ENCODE measurements at regions not wholly inside any gene's neighbourhood (a gene's known extent, or its start where the extent isn't known, plus 50 kb on each side); places are given as distances from the start of the nearest gene placed in this dataset.

- H3K4me3 ChIP-seq (ENCODE audit: low read length, poor library complexity, severe bottlenecking) = no peak overlapping the region
- no peaks in the 10 kb centered on the region for H3F3A ChIP-seq (ENCODE audit: low read depth)
- no peaks in the 10 kb centered on the region for H3K4me1 ChIP-seq (ENCODE audit: insufficient read depth, low read length, poor library complexity, severe bottlenecking)
- H3K9me3 ChIP-seq (ENCODE audit: insufficient read depth, low read depth, low read length) = no peaks in the 10 kb centered on the region
- no peak overlapping the region for H3K9ac ChIP-seq (ENCODE audit: low read depth, low read length, poor library complexity, severe bottlenecking)
- no peaks in the 10 kb centered on the region for H3K27me3 ChIP-seq (ENCODE audit: insufficient read depth, low read length, poor library complexity, severe bottlenecking)
- H4K20me1 ChIP-seq (ENCODE audit: insufficient read depth, low read length, poor library complexity, severe bottlenecking) = no peaks in the 10 kb centered on the region
- H3K9me2 ChIP-seq (replicated peaks; ENCODE audit: low read depth, low read length) = no peaks in the 10 kb centered on the region
- H3K79me2 ChIP-seq (ENCODE audit: insufficient read depth, low read length) = no peaks in the 10 kb centered on the region
- no peaks in the 10 kb centered on the region for H3K36me3 ChIP-seq (ENCODE audit: insufficient read depth, low read length)
- no peak for TF ChIP-seq CTCF (conservative IDR thresholded peaks at IDR 0.05; ENCODE audit: low read length)
- TF ChIP-seq EZH2phosphoT487 (IDR thresholded peaks at IDR 0.05; ENCODE audit: borderline replicate concordance) = no peak
- no peak overlapping the region for H3K4me2 ChIP-seq (ENCODE audit: low read depth, low read length, poor library complexity, severe bottlenecking)
- no peak overlapping the region for H2AFZ ChIP-seq (ENCODE audit: low read length)
These were observed 212.3 kb upstream of the ARRDC3 start for GRCh38 chr5:91595424-91595823.

GRCh38 chr5:91591076-91591475, 208.0 kb upstream of the ARRDC3 start:
- Histone ChIP-seq H3K27me3 (ENCODE audit: insufficient read depth, low read length, poor library complexity, severe bottlenecking) (no peaks in the 10 kb centered on the region), H3F3A (ENCODE audit: low read depth) (no peaks in the 10 kb centered on the region), H3K4me3 (ENCODE audit: low read length, poor library complexity, severe bottlenecking) (no peak overlapping the region), H3K9ac (ENCODE audit: low read depth, low read length, poor library complexity, severe bottlenecking) (no peak overlapping the region), H2AFZ (ENCODE audit: low read length) (no peak overlapping the region), H3K4me1 (ENCODE audit: insufficient read depth, low read length, poor library complexity, severe bottlenecking) (no peaks in the 10 kb centered on the region), H3K79me2 (ENCODE audit: insufficient read depth, low read length) (no peaks in the 10 kb centered on the region), H3K9me3 (ENCODE audit: insufficient read depth, low read depth, low read length) (no peaks in the 10 kb centered on the region), H3K9me2 (replicated peaks; ENCODE audit: low read depth, low read length) (no peaks in the 10 kb centered on the region), H4K20me1 (ENCODE audit: insufficient read depth, low read length, poor library complexity, severe bottlenecking) (no peaks in the 10 kb centered on the region), H3K4me2 (ENCODE audit: low read depth, low read length, poor library complexity, severe bottlenecking) (no peak overlapping the region), H3K36me3 (ENCODE audit: insufficient read depth, low read length) (no peaks in the 10 kb centered on the region)
- TF ChIP-seq EZH2phosphoT487 (IDR thresholded peaks at IDR 0.05; ENCODE audit: borderline replicate concordance) (no peak), CTCF (conservative IDR thresholded peaks at IDR 0.05; ENCODE audit: low read length) (no peak)

- H3K36me3 ChIP-seq (ENCODE audit: insufficient read depth, low read length) = no peaks in the 10 kb centered on the region
- H3K9me2 ChIP-seq (replicated peaks; ENCODE audit: low read depth, low read length) = no peaks in the 10 kb centered on the region
- H3K9me3 ChIP-seq (ENCODE audit: insufficient read depth, low read depth, low read length) = no peaks in the 10 kb centered on the region
- no peak overlapping the region for H2AFZ ChIP-seq (ENCODE audit: low read length)
- no peaks in the 10 kb centered on the region for H3K4me1 ChIP-seq (ENCODE audit: insufficient read depth, low read length, poor library complexity, severe bottlenecking)
- no peaks in the 10 kb centered on the region for H3K27me3 ChIP-seq (ENCODE audit: insufficient read depth, low read length, poor library complexity, severe bottlenecking)
- TF ChIP-seq CTCF (conservative IDR thresholded peaks at IDR 0.05; ENCODE audit: low read length) (no peak), EZH2phosphoT487 (IDR thresholded peaks at IDR 0.05; ENCODE audit: borderline replicate concordance) (no peak)
- no peaks in the 10 kb centered on the region for H4K20me1 ChIP-seq (ENCODE audit: insufficient read depth, low read length, poor library complexity, severe bottlenecking)
- no peaks in the 10 kb centered on the region for H3K79me2 ChIP-seq (ENCODE audit: insufficient read depth, low read length)
- no peaks in the 10 kb centered on the region for H3F3A ChIP-seq (ENCODE audit: low read depth)
- no peak overlapping the region for H3K4me2 ChIP-seq (ENCODE audit: low read depth, low read length, poor library complexity, severe bottlenecking)
- no peak overlapping the region for H3K4me3 ChIP-seq (ENCODE audit: low read length, poor library complexity, severe bottlenecking)
- H3K9ac ChIP-seq (ENCODE audit: low read depth, low read length, poor library complexity, severe bottlenecking) = no peak overlapping the region
These were observed 203.1 kb upstream of the ARRDC3 start for GRCh38 chr5:91586232-91586631.

All from Loucy (cell line).